Endothelial cell of umbilical vein (primary cell): ENCODE measurements at regions not wholly inside any gene's neighbourhood (a gene's known extent, or its start where the extent isn't known, plus 50 kb on each side); places are given as distances from the start of the nearest gene placed in this dataset.

ENCODE experiments used
- BruUV-seq: library from RNA; stranded (reverse); fragments of 400-500 nt; replicated peaks from 2 replicates; lab custom pipeline; 2021; lab: Mats Ljungman, UMichigan
- CTCF ChIA-PET: fragments of 300-600, 350-600 bp; sonication (Branson Sonifier 250); formaldehyde crosslinking; loops from one replicate; lab custom pipeline; 2021; ENCODE audit warnings: antibody characterized with exemption, inconsistent platforms; lab: Charles Lee
- POLR2A ChIA-PET: fragments of 300-600, 350-600 bp; sonication (Branson Sonifier 250); formaldehyde crosslinking; loops from one replicate; lab custom pipeline; 2021; ENCODE audit warnings: antibody characterized with exemption, inconsistent platforms; lab: Charles Lee
- DNase-seq: peaks from one replicate; pipeline ENCODE4 v3.0.0-alpha.2; 2011; ENCODE audit warnings: low read depth, low spot score
- FAIRE-seq: peaks from 2 replicates; lab custom pipeline; 2011; peaks lifted over from hg19 to GRCh38; lab: Jason Lieb, UNC
- H2AFZ ChIP-seq: 2 replicates; pipeline ENCODE4 v1.6.0; 2012; ENCODE audit warnings: low read depth, low read length, control low read depth, inconsistent platforms
- H3K27ac ChIP-seq: 2 replicates; pipeline ENCODE4 v1.5.1; 2011; ENCODE audit warnings: low read depth, mild to moderate bottlenecking, control low read depth, low read length, moderate library complexity; ENCODE audit not compliant: insufficient read depth
- H3K27me3 ChIP-seq, 2 experiments: 2 replicates each; pipeline versions ENCODE4 v1.6.0 to v1.6.1; 2011; ENCODE audit warnings: low read length in 2 of 2, mixed read lengths in 1 of 2; ENCODE audit not compliant: control insufficient read depth in 2 of 2, insufficient read depth in 2 of 2
- H3K36me3 ChIP-seq, 2 experiments: 2 replicates in 1 of 2; 3 replicates in 1 of 2; pipeline ENCODE4 v1.5.1; 2011; ENCODE audit warnings: low read length in 2 of 2, mild to moderate bottlenecking in 1 of 2, moderate library complexity in 1 of 2; ENCODE audit not compliant: control insufficient read depth in 2 of 2, insufficient read depth in 2 of 2; ENCODE audit errors: extremely low read depth in 1 of 2
- H3K4me1 ChIP-seq: 3 replicates; pipeline ENCODE4 v1.5.1; 2011; ENCODE audit warnings: mild to moderate bottlenecking, low read length; ENCODE audit not compliant: control insufficient read depth, insufficient read depth; ENCODE audit errors: extremely low read depth
- H3K4me2 ChIP-seq: 2 replicates; pipeline ENCODE4 v1.6.1; 2011; ENCODE audit warnings: low read length, control low read depth, mixed read lengths; ENCODE audit not compliant: insufficient read depth
- H3K4me3 ChIP-seq, 3 experiments: fragments of 200-600 bp in 1 of 3; sonication (generic), shearing (Covaris generic) in 1 of 3; replicated peaks in 1 of 3; 2 replicates each; pipeline ENCODE4 v1.5.1; 2011 to 2016; ENCODE audit warnings: control low read depth in 3 of 3, low read length in 3 of 3, mild to moderate bottlenecking in 2 of 3, inconsistent platforms in 1 of 3, low read depth in 1 of 3, moderate library complexity in 1 of 3; ENCODE audit not compliant: insufficient read depth in 1 of 3
- H3K79me2 ChIP-seq: 2 replicates; pipeline ENCODE4 v1.6.0; 2012; ENCODE audit warnings: low read length, inconsistent platforms; ENCODE audit not compliant: control insufficient read depth, insufficient read depth
- H3K9ac ChIP-seq: replicated peaks from 2 replicates; pipeline ENCODE3; 2011; ENCODE audit warnings: low read length, control low read depth; ENCODE audit not compliant: insufficient read depth; ENCODE audit errors: extremely low read depth
- H3K9me1 ChIP-seq: replicated peaks from 3 replicates; pipeline ENCODE4 v1.6.0; 2011; ENCODE audit warnings: mild to moderate bottlenecking, low read length; ENCODE audit not compliant: control insufficient read depth, insufficient read depth; ENCODE audit errors: extremely low read depth
- H3K9me3 ChIP-seq: replicated peaks from 2 replicates; pipeline ENCODE4 v1.5.1; 2012; ENCODE audit warnings: low read length, inconsistent platforms; ENCODE audit not compliant: control insufficient read depth, insufficient read depth
- H4K20me1 ChIP-seq: replicated peaks from 2 replicates; pipeline ENCODE3; 2011; ENCODE audit warnings: mild to moderate bottlenecking, low read length; ENCODE audit not compliant: control insufficient read depth, insufficient read depth; ENCODE audit errors: extremely low read depth
- CTCF ChIP-seq, 2 donors: IDR thresholded peaks; 1 replicate in 1 of 2; 2 replicates in 1 of 2; pipeline ENCODE4 v1.5.1; 2011; ENCODE audit warnings: low read length in 2 of 2, mild to moderate bottlenecking in 2 of 2, moderate library complexity in 2 of 2, control low read depth in 1 of 2, inconsistent platforms in 1 of 2, low read depth in 1 of 2; ENCODE audit not compliant: insufficient read depth in 1 of 2; ENCODE audit errors: extremely low read depth in 1 of 2
- EZH2 ChIP-seq: IDR thresholded peaks from 2 replicates; pipeline ENCODE4 v1.6.1; 2012; ENCODE audit warnings: borderline replicate concordance, low read depth, mild to moderate bottlenecking, moderate library complexity, low read length, inconsistent platforms; ENCODE audit not compliant: severe bottlenecking
- FOS ChIP-seq: IDR thresholded peaks from 2 replicates; pipeline ENCODE4 v1.6.1; 2011; ENCODE audit warnings: mild to moderate bottlenecking, low read length, moderate library complexity, borderline replicate concordance; ENCODE audit not compliant: insufficient read depth
- GATA2 ChIP-seq: IDR thresholded peaks from 2 replicates; pipeline ENCODE4 v1.7.0; 2011; ENCODE audit warnings: low read depth, mild to moderate bottlenecking, moderate library complexity, mixed read lengths, low read length; ENCODE audit not compliant: insufficient read length, insufficient read depth
- JUN ChIP-seq: IDR thresholded peaks from 2 replicates; pipeline ENCODE4 v1.6.1; 2011; ENCODE audit warnings: borderline replicate concordance, low read depth; ENCODE audit not compliant: insufficient read length, insufficient read depth
- MAX ChIP-seq: IDR thresholded peaks from 2 replicates; pipeline ENCODE4 v1.6.1; 2011; ENCODE audit not compliant: insufficient read depth, insufficient read length
- MYC ChIP-seq: IDR thresholded peaks from one replicate; pipeline ENCODE4 v1.6.1; 2011; ENCODE audit warnings: mild to moderate bottlenecking, low read depth, low read length
- POLR2A ChIP-seq: IDR thresholded peaks from 2 replicates; pipeline ENCODE4 v1.6.1; 2012; ENCODE audit warnings: low read depth, mild to moderate bottlenecking, control low read depth, low read length
- POLR2AphosphoS5 ChIP-seq: IDR thresholded peaks from 2 replicates; pipeline ENCODE4 v1.6.1; 2012; ENCODE audit warnings: low read depth, mild to moderate bottlenecking, control low read depth, low read length, moderate library complexity; ENCODE audit not compliant: insufficient read depth
- dilution Hi-C: fragments of 300-500 bp; cut with MboI; formaldehyde crosslinking; loops from one replicate; pipeline ENCODE4 v1.15.0; 2019; ENCODE audit warnings: low sequenced_read_pairs; ENCODE audit not compliant: extremely low pct_ligation_motif_present
- intact Hi-C: fragments of 100-400 bp; cut with micrococcal nuclease; formaldehyde crosslinking; loops from one replicate; pipeline ENCODE4 v1.10.0; 2022

- BruUV-seq: no TSS peak
- TF ChIP-seq MYC: no peak
- no peak for TF ChIP-seq EZH2
- TF ChIP-seq MAX: no peak
- peak; percentile 67 for TF ChIP-seq FOS
- TF ChIP-seq JUN: no peak
- TF ChIP-seq GATA2: peak; percentile 62
- no peak for TF ChIP-seq CTCF (IDR thresholded peaks at IDR 0.05; ENCODE audit: extremely low read depth in 1 of 2, insufficient read depth in 1 of 2, low read depth in 1 of 2, low read length in 2 of 2)
- no peak for TF ChIP-seq POLR2AphosphoS5
- no peak for TF ChIP-seq POLR2A
- Histone ChIP-seq H4K20me1 (no peaks in the 10 kb centered on the region), H3K4me2 (peak overlapping the region; percentile 46), H2AFZ (no peak overlapping the region), H3K4me3 (no peak overlapping the region), H3K9me3 (no peaks in the 10 kb centered on the region), H3K27ac (peak overlapping the region; percentile 42), H3K36me3 (no peaks in the 10 kb centered on the region), H3K4me1 (peaks cover 17% of the 10 kb centered on the region), H3K27me3 (no peaks in the 10 kb centered on the region), H3K79me2 (no peaks in the 10 kb centered on the region), H3K9me1 (no peaks in the 10 kb centered on the region), H3K9ac (no peak overlapping the region)
- ChIA-PET CTCF (interaction anchor here (0.8 to 2.7 kb wide), 6 partner anchors 13 to 260 kb away, joined by 3 to 10 read pairs (median 4); no protein-coding TSS in a partner anchor), POLR2A (no interaction called here)
- dilution Hi-C loops (no loop called here), intact Hi-C loops (loop anchor here (5.0 kb wide), 1 partner anchor 71 kb away; no protein-coding TSS in a partner anchor)
- DNase-seq: no peak
- FAIRE-seq: peak; percentile 43
These were observed 167.7 kb upstream of the WDR11 start for GRCh38 chr10:120683454-120683853.
